IPS DF 6.9 (cell line): ENCODE measurements at regions not wholly inside any gene's neighbourhood (a gene's known extent, or its start where the extent isn't known, plus 50 kb on each side); places are given as distances from the start of the nearest gene placed in this dataset.
"Not testable (repeated sequence)": the region's sequence is repeated elsewhere in the genome, so short reads cannot be mapped to it uniquely, and the experiment has no call there.

Experiments
- DNase-seq: peaks from one replicate; pipeline ENCODE4 v3.0.0-alpha.2; 2013; ENCODE audit warnings: low read depth, low spot score
- H3K27ac ChIP-seq: one replicate; pipeline ENCODE4 v1.5.1; 2013; ENCODE audit warnings: low read length, control low read depth
- H3K27me3 ChIP-seq: 2 replicates; pipeline ENCODE4 v1.6.1; 2013; ENCODE audit warnings: mild to moderate bottlenecking, low read length; ENCODE audit not compliant: control insufficient read depth, insufficient read depth
- H3K36me3 ChIP-seq: 2 replicates; pipeline ENCODE4 v1.6.1; 2013; ENCODE audit warnings: low read length; ENCODE audit not compliant: control insufficient read depth, insufficient read depth
- H3K4me1 ChIP-seq: 2 replicates; pipeline ENCODE4 v1.6.1; 2013; ENCODE audit warnings: low read length; ENCODE audit not compliant: control insufficient read depth, insufficient read depth
- H3K4me3 ChIP-seq: 2 replicates; pipeline ENCODE4 v1.5.1; 2013; ENCODE audit warnings: mild to moderate bottlenecking, low read length
- H3K9me3 ChIP-seq: 2 replicates; pipeline ENCODE4 v1.6.1; 2013; ENCODE audit warnings: low read length, inconsistent platforms; ENCODE audit not compliant: control insufficient read depth, insufficient read depth
- WGBS: extraction: QIAGEN DNeasy Blood & Tissue Kit; methylation state at CpG from one replicate; pipeline ENCODE4 v1.1.7; 2013; ENCODE audit warnings: mixed read lengths, missing lambda C conversion rate; ENCODE audit not compliant: insufficient read length, insufficient coverage; 5-methylcytosine and 5-hydroxymethylcytosine counted together

DNA sequence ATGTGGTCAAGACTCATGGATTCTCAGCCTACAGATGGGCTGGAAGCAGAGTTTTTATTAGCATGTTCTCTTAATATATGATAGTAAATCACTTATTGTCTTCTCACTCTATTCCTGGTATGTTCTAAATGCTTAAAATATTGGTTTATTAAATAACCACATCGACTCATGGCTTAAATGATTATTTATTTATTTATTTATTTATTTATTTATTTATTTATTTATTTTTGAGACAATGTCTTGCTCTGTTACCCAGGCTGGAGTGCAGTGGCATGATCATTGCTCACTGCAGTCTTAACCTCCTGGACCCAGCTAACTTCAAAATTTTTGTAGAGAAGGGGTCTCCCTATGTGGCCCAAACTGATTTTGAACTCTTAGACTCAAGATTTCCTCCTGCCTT, 457.2 kb upstream of the TNC start:
- Histone ChIP-seq H3K4me3 (no peak overlapping the region), H3K27me3 (no peaks in the 10 kb centered on the region), H3K9me3 (no peaks in the 10 kb centered on the region), H3K27ac (no peak overlapping the region), H3K36me3 (no peaks in the 10 kb centered on the region), H3K4me1 (no peaks in the 10 kb centered on the region)
- no peak for DNase-seq
- WGBS: no CpG with 5 or more reads among the region's 1 CpG

DNA sequence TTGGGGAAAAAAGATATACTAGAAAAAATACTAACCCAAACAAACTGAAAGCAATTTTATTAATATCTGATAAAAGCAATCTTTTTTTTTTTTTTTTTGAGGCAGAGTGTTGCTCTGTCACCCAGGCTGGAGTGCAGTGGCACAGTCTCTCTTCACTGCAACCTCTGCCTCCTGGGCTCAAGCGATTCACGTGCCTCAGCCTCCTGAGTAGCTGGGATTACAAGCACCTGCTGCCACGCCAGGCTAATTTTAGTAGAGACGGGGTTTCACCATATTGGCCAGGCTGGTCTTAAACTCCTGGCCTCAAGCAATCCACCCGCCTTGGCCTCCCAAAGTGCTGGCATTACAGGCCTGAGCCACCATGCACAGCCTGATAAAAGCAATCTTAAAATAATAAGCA, 467.5 kb upstream of the TNC start:
- not testable (repeated sequence) for H3K9me3 ChIP-seq, H3K36me3 ChIP-seq, DNase-seq, H3K27me3 ChIP-seq, H3K4me3 ChIP-seq, H3K4me1 ChIP-seq, H3K27ac ChIP-seq
- WGBS: no CpG with 5 or more reads among the region's 5 CpGs

- no peak for DNase-seq
Measured at GRCh38 chr9:115587310-115587709, 469.4 kb upstream of the TNC start.

DNA sequence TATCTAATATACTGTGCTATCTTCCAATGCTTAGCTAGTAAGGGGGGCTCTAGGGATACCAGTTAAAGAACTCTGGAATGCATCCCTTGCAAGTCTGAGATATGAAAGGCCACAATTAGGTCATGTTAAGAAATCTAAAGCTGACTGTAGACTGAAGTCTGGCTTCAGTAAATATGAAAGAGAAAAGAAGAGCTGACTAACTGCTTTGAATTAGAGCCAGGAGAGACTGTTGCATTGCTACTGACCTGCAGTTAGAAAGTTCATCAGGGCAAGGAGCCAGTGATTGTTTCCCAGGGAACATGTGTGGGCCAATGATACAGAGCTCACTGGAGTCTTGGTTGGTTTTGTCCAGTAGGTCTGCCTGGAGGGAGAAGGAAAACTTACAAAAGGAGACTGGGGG, 472.1 kb upstream of the TNC start:
- H3K4me3 ChIP-seq: no peak overlapping the region

More at GRCh38 chr9:115587310-115587709, 469.4 kb upstream of the TNC start:
- WGBS: no CpG with 5 or more reads among the region's 2 CpGs
- H3K4me3 ChIP-seq: no peak overlapping the region
- H3K27me3 ChIP-seq: no peaks in the 10 kb centered on the region
- H3K36me3 ChIP-seq: no peaks in the 10 kb centered on the region
- H3K9me3 ChIP-seq: no peaks in the 10 kb centered on the region
- H3K27ac ChIP-seq: no peak overlapping the region
- H3K4me1 ChIP-seq: no peaks in the 10 kb centered on the region; the same call in 1 of the 2 replicates

GRCh38 chr9:115591584-115591984, 473.6 kb upstream of the TNC start:
- Histone ChIP-seq H3K27me3 (no peaks in the 10 kb centered on the region), H3K4me1 (peaks cover 3% of the 10 kb centered on the region), H3K4me3 (no peak overlapping the region), H3K27ac (no peak overlapping the region), H3K9me3 (no peaks in the 10 kb centered on the region), H3K36me3 (no peaks in the 10 kb centered on the region)
- DNase-seq: peak; percentile 75
- WGBS: no CpG with 5 or more reads among the region's 4 CpGs

More for the DNA sequence above, 472.1 kb upstream of the TNC start:
- no peaks in the 10 kb centered on the region for H3K36me3 ChIP-seq
- no peak overlapping the region for H3K27ac ChIP-seq
- H3K9me3 ChIP-seq: no peaks in the 10 kb centered on the region
- no peaks in the 10 kb centered on the region for H3K27me3 ChIP-seq
- DNase-seq: no peak
- H3K4me1 ChIP-seq: no peaks in the 10 kb centered on the region; the same call in 1 of the 2 replicates

DNA sequence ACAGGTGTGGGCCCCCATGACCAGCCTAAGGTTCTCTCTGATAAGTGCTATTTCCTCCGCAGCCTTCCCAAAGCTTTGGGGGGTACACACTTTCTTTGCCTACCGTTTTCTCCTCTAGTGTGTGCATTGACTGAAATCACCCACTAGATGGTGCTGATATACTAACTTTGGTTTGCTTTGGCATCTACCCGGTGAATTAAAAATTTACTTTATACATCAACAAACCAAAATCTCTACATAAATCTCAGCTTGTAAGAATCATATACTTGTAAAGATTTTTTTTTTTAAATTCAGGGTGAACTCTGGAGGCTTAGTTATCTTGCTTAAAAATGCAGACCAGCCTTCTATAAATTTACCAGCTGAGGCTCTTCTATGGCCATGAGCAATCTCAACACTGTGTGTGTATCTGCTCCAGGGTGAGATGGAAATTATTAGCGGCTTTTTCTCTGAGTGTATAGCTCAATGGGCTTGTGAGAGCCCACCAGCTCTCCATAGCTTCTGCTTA, 475.7 kb upstream of the TNC start:
- no CpG with 5 or more reads among the region's 4 CpGs for WGBS
- Histone ChIP-seq H3K36me3 (no peaks in the 10 kb centered on the region), H3K27ac (no peak overlapping the region), H3K4me3 (no peak overlapping the region), H3K9me3 (no peaks in the 10 kb centered on the region), H3K27me3 (no peaks in the 10 kb centered on the region), H3K4me1 (peaks cover 3% of the 10 kb centered on the region)
- DNase-seq: peak; percentile 20

DNA sequence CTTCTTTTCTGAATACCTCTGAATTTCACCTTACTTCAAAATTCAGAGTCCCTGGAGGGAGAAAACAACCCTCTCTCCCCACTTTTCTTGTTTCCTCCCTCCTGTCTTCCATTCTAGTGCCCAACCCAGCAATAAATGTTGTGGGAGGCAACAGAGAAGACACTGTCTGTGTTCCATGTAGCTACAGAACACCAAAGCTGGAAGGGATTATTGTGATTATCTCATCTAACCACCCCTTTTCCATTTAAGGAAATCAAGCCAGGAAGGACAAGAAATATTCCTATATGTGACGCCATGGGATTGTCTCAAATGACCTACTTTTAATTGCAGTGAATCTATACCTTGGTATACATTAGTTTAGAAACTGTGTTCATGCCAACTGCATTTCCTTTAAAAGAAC, 476.6 kb upstream of the TNC start:
- Histone ChIP-seq H3K4me1 (peaks cover 3% of the 10 kb centered on the region), H3K36me3 (no peaks in the 10 kb centered on the region), H3K9me3 (no peaks in the 10 kb centered on the region), H3K4me3 (no peak overlapping the region), H3K27ac (no peak overlapping the region), H3K27me3 (no peaks in the 10 kb centered on the region)
- DNase-seq: no peak
- no CpG with 5 or more reads among the region's 1 CpG for WGBS

DNA sequence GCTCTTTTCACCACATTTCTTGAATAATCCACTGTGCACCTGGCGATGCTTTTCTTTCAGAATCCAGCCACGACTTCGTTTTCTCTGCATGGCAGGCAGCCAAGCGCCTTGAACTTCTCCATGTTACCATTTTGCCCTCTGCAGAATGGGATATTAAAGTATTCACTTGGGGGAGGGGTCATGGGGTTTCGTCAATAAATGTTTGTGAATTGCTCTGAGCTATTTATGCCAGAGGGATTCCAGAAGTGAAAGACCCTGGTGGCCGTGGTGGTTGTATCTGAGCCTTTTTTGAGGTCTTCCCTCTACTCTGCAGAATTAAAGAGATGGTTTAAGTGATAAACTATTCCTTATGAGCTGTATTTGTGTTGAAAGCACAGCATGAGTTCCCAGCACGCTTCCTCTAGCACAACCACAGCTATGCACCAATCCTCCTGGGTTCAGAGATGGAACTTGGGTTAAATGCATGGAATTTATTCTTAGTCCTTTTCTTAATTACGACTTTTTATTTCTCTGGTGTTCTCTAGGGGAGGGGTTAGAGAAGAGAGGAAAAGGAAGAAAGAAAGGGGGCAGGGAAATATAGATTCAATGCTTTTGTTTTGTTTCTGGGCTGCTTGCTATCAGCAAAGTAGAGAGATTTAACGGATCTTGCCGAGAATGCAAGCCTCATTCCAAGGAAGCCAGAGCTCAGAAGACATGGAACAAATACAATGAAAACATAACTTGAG, 478.2 kb upstream of the TNC start:
- DNase-seq: no peak
- H3K4me3 ChIP-seq: no peak overlapping the region
- H3K27me3 ChIP-seq: no peaks in the 10 kb centered on the region
- WGBS: no CpG with 5 or more reads among the region's 10 CpGs
- H3K27ac ChIP-seq: no peak overlapping the region
- H3K4me1 ChIP-seq: peaks cover 3% of the 10 kb centered on the region
- H3K36me3 ChIP-seq: no peaks in the 10 kb centered on the region
- no peaks in the 10 kb centered on the region for H3K9me3 ChIP-seq

DNA sequence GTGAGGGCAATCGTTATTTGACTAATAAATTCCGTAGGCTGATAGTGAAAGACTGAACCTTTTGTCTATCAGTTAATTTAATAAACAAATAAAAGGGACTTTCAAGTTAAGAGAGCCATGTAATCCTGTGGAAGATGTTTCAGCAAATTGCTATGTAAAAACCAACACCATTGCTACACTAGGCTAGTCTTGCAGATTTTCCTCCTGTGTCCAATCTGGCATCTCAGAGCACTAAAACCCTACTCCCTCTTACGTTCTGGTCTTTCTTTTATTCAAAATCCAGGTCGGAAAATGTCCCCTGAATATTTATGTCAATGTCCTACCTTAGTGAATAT, 478.8 kb upstream of the TNC start:
- no peaks in the 10 kb centered on the region for H3K36me3 ChIP-seq
- no peak overlapping the region for H3K4me3 ChIP-seq
- no peak for DNase-seq
- H3K4me1 ChIP-seq: peaks cover 3% of the 10 kb centered on the region
- no peaks in the 10 kb centered on the region for H3K9me3 ChIP-seq
- WGBS: no CpG with 5 or more reads among the region's 4 CpGs
- no peak overlapping the region for H3K27ac ChIP-seq
- no peaks in the 10 kb centered on the region for H3K27me3 ChIP-seq

- Histone ChIP-seq H3K4me1 (peaks cover 3% of the 10 kb centered on the region), H3K27me3 (no peaks in the 10 kb centered on the region), H3K4me3 (no peak overlapping the region), H3K27ac (no peak overlapping the region), H3K9me3 (no peaks in the 10 kb centered on the region), H3K36me3 (no peaks in the 10 kb centered on the region)
- no peak for DNase-seq
- no CpG with 5 or more reads among the region's 3 CpGs for WGBS
Measured at GRCh38 chr9:115597330-115597895, 479.5 kb upstream of the TNC start.

GRCh38 chr9:115598751-115599150, 480.8 kb upstream of the TNC start:
- no peak for DNase-seq
- no peaks in the 10 kb centered on the region for H3K27me3 ChIP-seq
- H3K27ac ChIP-seq: no peak overlapping the region
- peaks cover 3% of the 10 kb centered on the region for H3K4me1 ChIP-seq
- no peak overlapping the region for H3K4me3 ChIP-seq
- H3K36me3 ChIP-seq: no peaks in the 10 kb centered on the region
- H3K9me3 ChIP-seq: no peaks in the 10 kb centered on the region
